Endothelial cell of umbilical vein (primary cell): ENCODE measurements at regions not wholly inside any gene's neighbourhood (a gene's known extent, or its start where the extent isn't known, plus 50 kb on each side); places are given as distances from the start of the nearest gene placed in this dataset.

ENCODE experiments used
- BruUV-seq: library from RNA; stranded (reverse); fragments of 400-500 nt; replicated peaks from 2 replicates; lab custom pipeline; 2021; lab: Mats Ljungman, UMichigan
- CTCF ChIA-PET: fragments of 300-600, 350-600 bp; sonication (Branson Sonifier 250); formaldehyde crosslinking; loops from one replicate; lab custom pipeline; 2021; ENCODE audit warnings: antibody characterized with exemption, inconsistent platforms; lab: Charles Lee
- POLR2A ChIA-PET: fragments of 300-600, 350-600 bp; sonication (Branson Sonifier 250); formaldehyde crosslinking; loops from one replicate; lab custom pipeline; 2021; ENCODE audit warnings: antibody characterized with exemption, inconsistent platforms; lab: Charles Lee
- DNase-seq: peaks from one replicate; pipeline ENCODE4 v3.0.0-alpha.2; 2011; ENCODE audit warnings: low read depth, low spot score
- FAIRE-seq: peaks from 2 replicates; lab custom pipeline; 2011; peaks lifted over from hg19 to GRCh38; lab: Jason Lieb, UNC
- H2AFZ ChIP-seq: 2 replicates; pipeline ENCODE4 v1.6.0; 2012; ENCODE audit warnings: low read depth, low read length, control low read depth, inconsistent platforms
- H3K27ac ChIP-seq: 2 replicates; pipeline ENCODE4 v1.5.1; 2011; ENCODE audit warnings: low read depth, mild to moderate bottlenecking, control low read depth, low read length, moderate library complexity; ENCODE audit not compliant: insufficient read depth
- H3K27me3 ChIP-seq, 2 experiments: 2 replicates each; pipeline versions ENCODE4 v1.6.0 to v1.6.1; 2011; ENCODE audit warnings: low read length in 2 of 2, mixed read lengths in 1 of 2; ENCODE audit not compliant: control insufficient read depth in 2 of 2, insufficient read depth in 2 of 2
- H3K36me3 ChIP-seq, 2 experiments: 2 replicates in 1 of 2; 3 replicates in 1 of 2; pipeline ENCODE4 v1.5.1; 2011; ENCODE audit warnings: low read length in 2 of 2, mild to moderate bottlenecking in 1 of 2, moderate library complexity in 1 of 2; ENCODE audit not compliant: control insufficient read depth in 2 of 2, insufficient read depth in 2 of 2; ENCODE audit errors: extremely low read depth in 1 of 2
- H3K4me1 ChIP-seq: 3 replicates; pipeline ENCODE4 v1.5.1; 2011; ENCODE audit warnings: mild to moderate bottlenecking, low read length; ENCODE audit not compliant: control insufficient read depth, insufficient read depth; ENCODE audit errors: extremely low read depth
- H3K4me2 ChIP-seq: 2 replicates; pipeline ENCODE4 v1.6.1; 2011; ENCODE audit warnings: low read length, control low read depth, mixed read lengths; ENCODE audit not compliant: insufficient read depth
- H3K4me3 ChIP-seq, 3 experiments: fragments of 200-600 bp in 1 of 3; sonication (generic), shearing (Covaris generic) in 1 of 3; replicated peaks in 1 of 3; 2 replicates each; pipeline ENCODE4 v1.5.1; 2011 to 2016; ENCODE audit warnings: control low read depth in 3 of 3, low read length in 3 of 3, mild to moderate bottlenecking in 2 of 3, inconsistent platforms in 1 of 3, low read depth in 1 of 3, moderate library complexity in 1 of 3; ENCODE audit not compliant: insufficient read depth in 1 of 3
- H3K79me2 ChIP-seq: 2 replicates; pipeline ENCODE4 v1.6.0; 2012; ENCODE audit warnings: low read length, inconsistent platforms; ENCODE audit not compliant: control insufficient read depth, insufficient read depth
- H3K9ac ChIP-seq: replicated peaks from 2 replicates; pipeline ENCODE3; 2011; ENCODE audit warnings: low read length, control low read depth; ENCODE audit not compliant: insufficient read depth; ENCODE audit errors: extremely low read depth
- H3K9me1 ChIP-seq: replicated peaks from 3 replicates; pipeline ENCODE4 v1.6.0; 2011; ENCODE audit warnings: mild to moderate bottlenecking, low read length; ENCODE audit not compliant: control insufficient read depth, insufficient read depth; ENCODE audit errors: extremely low read depth
- H3K9me3 ChIP-seq: replicated peaks from 2 replicates; pipeline ENCODE4 v1.5.1; 2012; ENCODE audit warnings: low read length, inconsistent platforms; ENCODE audit not compliant: control insufficient read depth, insufficient read depth
- H4K20me1 ChIP-seq: replicated peaks from 2 replicates; pipeline ENCODE3; 2011; ENCODE audit warnings: mild to moderate bottlenecking, low read length; ENCODE audit not compliant: control insufficient read depth, insufficient read depth; ENCODE audit errors: extremely low read depth
- CTCF ChIP-seq, 2 donors: IDR thresholded peaks; 1 replicate in 1 of 2; 2 replicates in 1 of 2; pipeline ENCODE4 v1.5.1; 2011; ENCODE audit warnings: low read length in 2 of 2, mild to moderate bottlenecking in 2 of 2, moderate library complexity in 2 of 2, control low read depth in 1 of 2, inconsistent platforms in 1 of 2, low read depth in 1 of 2; ENCODE audit not compliant: insufficient read depth in 1 of 2; ENCODE audit errors: extremely low read depth in 1 of 2
- EZH2 ChIP-seq: IDR thresholded peaks from 2 replicates; pipeline ENCODE4 v1.6.1; 2012; ENCODE audit warnings: borderline replicate concordance, low read depth, mild to moderate bottlenecking, moderate library complexity, low read length, inconsistent platforms; ENCODE audit not compliant: severe bottlenecking
- FOS ChIP-seq: IDR thresholded peaks from 2 replicates; pipeline ENCODE4 v1.6.1; 2011; ENCODE audit warnings: mild to moderate bottlenecking, low read length, moderate library complexity, borderline replicate concordance; ENCODE audit not compliant: insufficient read depth
- GATA2 ChIP-seq: IDR thresholded peaks from 2 replicates; pipeline ENCODE4 v1.7.0; 2011; ENCODE audit warnings: low read depth, mild to moderate bottlenecking, moderate library complexity, mixed read lengths, low read length; ENCODE audit not compliant: insufficient read length, insufficient read depth
- JUN ChIP-seq: IDR thresholded peaks from 2 replicates; pipeline ENCODE4 v1.6.1; 2011; ENCODE audit warnings: borderline replicate concordance, low read depth; ENCODE audit not compliant: insufficient read length, insufficient read depth
- MAX ChIP-seq: IDR thresholded peaks from 2 replicates; pipeline ENCODE4 v1.6.1; 2011; ENCODE audit not compliant: insufficient read depth, insufficient read length
- MYC ChIP-seq: IDR thresholded peaks from one replicate; pipeline ENCODE4 v1.6.1; 2011; ENCODE audit warnings: mild to moderate bottlenecking, low read depth, low read length
- POLR2A ChIP-seq: IDR thresholded peaks from 2 replicates; pipeline ENCODE4 v1.6.1; 2012; ENCODE audit warnings: low read depth, mild to moderate bottlenecking, control low read depth, low read length
- POLR2AphosphoS5 ChIP-seq: IDR thresholded peaks from 2 replicates; pipeline ENCODE4 v1.6.1; 2012; ENCODE audit warnings: low read depth, mild to moderate bottlenecking, control low read depth, low read length, moderate library complexity; ENCODE audit not compliant: insufficient read depth
- dilution Hi-C: fragments of 300-500 bp; cut with MboI; formaldehyde crosslinking; loops from one replicate; pipeline ENCODE4 v1.15.0; 2019; ENCODE audit warnings: low sequenced_read_pairs; ENCODE audit not compliant: extremely low pct_ligation_motif_present
- intact Hi-C: fragments of 100-400 bp; cut with micrococcal nuclease; formaldehyde crosslinking; loops from one replicate; pipeline ENCODE4 v1.10.0; 2022

GRCh38 chr1:218957971-218958370, 215.7 kb upstream of the LYPLAL1 start:
- Histone ChIP-seq H3K4me1 (no peaks in the 10 kb centered on the region), H2AFZ (no peak overlapping the region), H3K79me2 (no peaks in the 10 kb centered on the region), H3K9me3 (no peaks in the 10 kb centered on the region), H3K27me3 (no peaks in the 10 kb centered on the region), H4K20me1 (no peaks in the 10 kb centered on the region), H3K9me1 (no peaks in the 10 kb centered on the region), H3K4me2 (no peak overlapping the region), H3K27ac (no peak overlapping the region), H3K36me3 (no peaks in the 10 kb centered on the region), H3K4me3 (no peak overlapping the region), H3K9ac (no peak overlapping the region)
- CTCF ChIA-PET: no interaction called here
- FAIRE-seq (no peak), DNase-seq (no peak)
- intact Hi-C loops: no loop called here
- BruUV-seq: no TSS peak
- dilution Hi-C loops: no loop called here
- POLR2A ChIA-PET: no interaction called here
- TF ChIP-seq JUN (no peak), FOS (no peak), CTCF (IDR thresholded peaks at IDR 0.05; ENCODE audit: extremely low read depth in 1 of 2, insufficient read depth in 1 of 2, low read depth in 1 of 2, low read length in 2 of 2) (no peak), POLR2AphosphoS5 (no peak), MAX (no peak), POLR2A (no peak)

GRCh38 chr1:218959784-218960183, 213.9 kb upstream of the LYPLAL1 start:
- no peaks in the 10 kb centered on the region for H3K4me1 ChIP-seq
- dilution Hi-C loops: no loop called here

More at GRCh38 chr1:218959784-218960183, 213.9 kb upstream of the LYPLAL1 start:
- no TSS peak for BruUV-seq
- Histone ChIP-seq H3K9ac (no peak overlapping the region), H3K4me3 (no peak overlapping the region), H3K4me2 (no peak overlapping the region), H3K9me3 (no peaks in the 10 kb centered on the region), H3K27ac (no peak overlapping the region), H3K27me3 (no peaks in the 10 kb centered on the region), H3K9me1 (no peaks in the 10 kb centered on the region), H3K79me2 (no peaks in the 10 kb centered on the region), H2AFZ (no peak overlapping the region), H3K36me3 (no peaks in the 10 kb centered on the region), H4K20me1 (no peaks in the 10 kb centered on the region)
- DNase-seq (no peak), FAIRE-seq (no peak)
- intact Hi-C loops: no loop called here
- ChIA-PET POLR2A (no interaction called here), CTCF (no interaction called here)
- TF ChIP-seq MAX (no peak), FOS (no peak), MYC (no peak), POLR2AphosphoS5 (no peak), GATA2 (no peak), POLR2A (no peak), JUN (no peak), CTCF (IDR thresholded peaks at IDR 0.05; ENCODE audit: extremely low read depth in 1 of 2, insufficient read depth in 1 of 2, low read depth in 1 of 2, low read length in 2 of 2) (no peak), EZH2 (no peak)
